NCI-H2107 treated with DMSO at 0.1 percent for 48 hours (cell line): ENCODE measurements at regions not wholly inside any gene's neighbourhood (a gene's known extent, or its start where the extent isn't known, plus 50 kb on each side); places are given as distances from the start of the nearest gene placed in this dataset.

Experiments
- DNase-seq: peaks from one replicate; lab custom pipeline; 2025; ENCODE audit not compliant: unreplicated experiment; lab: John Stamatoyannopoulos, UW

- no peak for DNase-seq
Measured at GRCh38 chr10:36147529-36147928, 505.4 kb upstream of the FZD8 start.

DNA sequence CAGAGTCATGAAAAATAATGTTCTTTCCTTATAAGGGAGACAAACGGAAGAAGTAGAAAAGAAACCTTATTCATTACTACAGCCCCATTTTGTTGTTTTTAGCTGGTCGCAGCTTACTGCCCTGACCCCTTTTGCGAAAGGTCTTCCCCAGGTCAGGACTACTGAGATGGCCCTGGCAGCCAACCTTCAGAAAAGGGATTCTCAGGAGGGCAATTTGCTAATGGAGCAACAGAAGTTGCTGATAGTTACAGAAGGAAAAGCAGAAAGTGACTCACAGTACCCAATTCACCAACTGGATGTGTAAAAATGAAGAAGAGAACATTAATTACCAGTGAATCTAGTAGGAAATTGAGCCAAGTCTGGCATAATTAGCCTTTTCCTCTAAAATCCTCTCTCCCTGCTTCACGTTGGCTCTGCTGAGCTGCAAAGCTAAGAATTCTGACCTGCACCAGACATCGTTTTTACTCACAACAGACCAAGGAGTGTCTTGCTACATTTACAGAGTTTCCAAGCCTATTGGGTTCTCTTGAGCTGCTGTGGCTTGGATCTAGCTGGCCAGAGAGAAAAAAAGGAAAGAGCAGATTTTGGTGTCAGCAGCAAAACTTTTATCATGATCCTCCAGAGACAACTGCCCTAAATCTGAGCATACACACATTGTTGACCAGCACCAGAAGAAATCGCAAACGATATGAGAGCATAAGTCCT lies 499.9 kb upstream of the FZD8 start:
- no peak for DNase-seq

DNA sequence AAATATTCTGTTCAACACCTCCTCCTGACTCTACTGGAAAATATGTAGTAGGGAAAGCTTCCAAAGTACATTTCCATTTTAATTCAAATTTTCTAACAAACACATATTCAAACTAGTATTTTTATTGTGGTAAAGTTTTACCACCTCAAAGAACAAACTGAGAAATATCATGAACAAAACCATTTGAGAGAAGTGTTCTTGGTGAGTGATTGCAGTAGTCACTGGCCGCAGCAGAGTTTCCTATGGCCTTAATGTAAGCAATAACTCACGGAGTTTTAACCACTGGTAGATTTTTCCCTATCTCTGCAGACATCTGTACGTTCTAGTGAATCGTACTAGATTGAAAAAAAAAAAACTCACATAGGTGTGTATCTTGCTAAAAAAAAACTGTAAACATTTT lies 487.0 kb upstream of the FZD8 start:
- no peak for DNase-seq

DNA sequence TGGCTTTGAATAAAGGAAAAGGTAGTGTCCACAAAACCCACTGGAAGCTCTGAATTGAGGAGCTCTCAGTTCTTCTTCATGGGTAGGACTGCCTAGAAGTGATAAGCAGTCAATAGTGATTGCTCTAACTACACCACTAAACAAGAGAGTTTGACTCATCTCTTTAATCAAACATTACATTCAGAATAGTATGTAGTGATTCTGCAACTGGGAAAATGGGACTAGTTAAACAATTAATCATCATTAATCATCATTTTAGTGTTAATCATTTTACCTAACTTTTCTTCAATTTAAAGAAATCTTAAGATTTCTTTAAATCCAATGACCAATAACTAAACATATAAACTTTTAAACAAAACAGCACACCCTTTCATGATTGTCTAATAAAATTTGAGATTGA lies 484.0 kb upstream of the FZD8 start:
- no peak for DNase-seq

- DNase-seq, result no peak
Measured at GRCh38 chr10:36119455-36119854, 477.4 kb upstream of the FZD8 start.

DNA sequence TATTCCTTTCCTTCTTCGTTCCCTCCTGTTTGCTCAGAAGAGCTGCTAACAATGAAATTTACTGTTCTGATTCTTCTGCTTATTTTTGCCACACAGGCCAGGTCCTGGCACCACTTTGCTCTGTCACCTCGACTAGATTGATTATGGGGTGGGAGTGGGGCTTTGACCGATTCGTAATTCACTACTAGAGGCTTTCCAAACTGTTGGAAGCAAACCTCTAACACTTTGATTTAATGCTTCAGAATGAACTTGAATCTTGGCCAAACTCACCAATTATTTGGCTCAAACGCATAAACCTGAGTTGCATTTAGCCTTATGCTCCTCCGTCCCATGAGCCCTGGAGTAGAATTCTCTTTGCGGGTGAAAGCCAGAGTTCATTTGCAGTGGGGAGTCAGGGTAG lies 476.2 kb upstream of the FZD8 start:
- DNase-seq, result no peak

GRCh38 chr10:36117890-36118289 lies 475.8 kb upstream of the FZD8 start:
- DNase-seq, result no peak

DNA sequence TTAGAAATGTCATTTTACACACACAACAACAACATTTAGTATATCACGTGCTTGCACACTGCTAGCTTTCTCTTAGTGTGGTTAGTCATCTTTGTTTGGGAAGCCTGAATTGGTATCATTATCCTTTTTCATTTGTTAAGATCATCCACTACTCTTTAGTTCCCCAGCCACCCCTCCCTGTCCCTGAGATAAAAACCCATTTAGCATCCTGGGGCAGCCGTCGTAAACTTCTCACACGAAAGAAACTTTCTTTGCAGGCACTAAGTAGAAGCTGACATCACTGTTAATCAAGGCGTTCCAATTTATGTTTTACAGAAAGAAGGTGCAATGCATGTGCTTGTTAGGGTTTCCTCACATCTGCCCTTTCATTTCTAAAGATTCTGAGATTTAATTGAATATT lies 475.1 kb upstream of the FZD8 start:
- no peak for DNase-seq

- no peak for DNase-seq
Measured at GRCh38 chr10:36116731-36117130, 474.6 kb upstream of the FZD8 start.

DNA sequence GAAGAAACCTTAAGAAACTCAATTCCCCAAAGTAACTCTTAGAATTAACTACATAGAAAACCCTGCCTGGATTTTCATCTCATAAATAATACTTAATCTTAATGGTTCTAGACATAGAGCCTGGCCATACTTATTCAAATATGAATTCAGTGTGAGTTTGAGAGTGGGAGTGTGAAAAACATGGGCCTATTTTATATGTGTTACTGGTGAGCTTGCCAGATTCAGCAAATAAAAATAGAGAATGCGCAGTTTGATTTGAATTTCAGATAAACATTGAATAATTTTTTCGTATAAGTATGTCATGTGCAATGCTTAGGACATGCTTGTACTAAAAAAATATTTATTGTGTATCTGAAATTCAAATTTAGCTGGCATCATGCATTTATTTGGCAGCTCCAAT lies 473.9 kb upstream of the FZD8 start:
- DNase-seq, result no peak

DNA sequence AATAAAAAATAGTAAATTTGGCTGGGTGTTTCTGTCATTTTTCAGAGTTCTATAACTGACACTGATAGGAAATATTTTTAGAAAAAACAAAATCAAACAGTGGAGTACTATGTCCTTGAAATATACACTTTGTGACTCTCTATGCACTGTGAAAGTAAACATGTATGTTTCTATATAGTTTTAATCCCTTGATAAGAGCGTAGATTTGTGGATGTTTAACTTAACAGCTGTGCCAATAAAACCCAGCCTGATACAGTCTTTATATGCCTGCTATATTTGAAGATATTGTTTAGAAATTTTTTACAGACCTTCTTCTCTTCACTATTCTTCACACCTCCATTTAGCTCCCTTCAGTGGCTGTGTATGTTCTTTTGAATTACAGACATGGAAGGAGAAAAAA lies 473.3 kb upstream of the FZD8 start:
- no peak for DNase-seq

GRCh38 chr10:36114913-36115312 lies 472.8 kb upstream of the FZD8 start:
- no peak for DNase-seq

GRCh38 chr10:36114141-36114540 lies 472.0 kb upstream of the FZD8 start:
- DNase-seq, result no peak

- DNase-seq, result no peak
Measured at GRCh38 chr10:36111676-36112075, 469.6 kb upstream of the FZD8 start.

DNA sequence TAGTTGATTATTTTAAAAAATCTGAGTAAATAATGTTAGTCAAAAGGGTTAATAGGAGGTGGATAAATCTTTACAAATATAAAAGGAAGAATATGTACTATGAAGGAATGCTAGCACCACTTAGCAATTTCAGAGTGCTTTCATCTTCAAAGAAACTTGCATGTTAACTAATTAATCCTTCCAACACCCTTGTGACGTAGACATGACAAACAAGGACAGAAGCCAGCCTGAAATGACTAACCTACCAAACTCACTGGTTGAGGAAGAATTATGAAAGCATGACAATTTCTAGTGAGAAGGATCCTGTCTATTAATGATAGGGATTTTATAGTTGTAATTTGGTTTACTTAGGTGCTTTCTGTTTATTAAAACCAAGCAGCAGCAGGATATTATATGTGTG lies 468.0 kb upstream of the FZD8 start:
- DNase-seq, result no peak

- DNase-seq, result no peak
Measured at GRCh38 chr10:36109399-36110023, 467.4 kb upstream of the FZD8 start.

- DNase-seq, result no peak
Measured at GRCh38 chr10:36097696-36098095, 455.6 kb upstream of the FZD8 start.

GRCh38 chr10:36096576-36096975 lies 454.5 kb upstream of the FZD8 start:
- DNase-seq, result no peak

- peak; percentile 25 for DNase-seq
Measured at GRCh38 chr10:36094096-36094495, 452.0 kb upstream of the FZD8 start.

DNA sequence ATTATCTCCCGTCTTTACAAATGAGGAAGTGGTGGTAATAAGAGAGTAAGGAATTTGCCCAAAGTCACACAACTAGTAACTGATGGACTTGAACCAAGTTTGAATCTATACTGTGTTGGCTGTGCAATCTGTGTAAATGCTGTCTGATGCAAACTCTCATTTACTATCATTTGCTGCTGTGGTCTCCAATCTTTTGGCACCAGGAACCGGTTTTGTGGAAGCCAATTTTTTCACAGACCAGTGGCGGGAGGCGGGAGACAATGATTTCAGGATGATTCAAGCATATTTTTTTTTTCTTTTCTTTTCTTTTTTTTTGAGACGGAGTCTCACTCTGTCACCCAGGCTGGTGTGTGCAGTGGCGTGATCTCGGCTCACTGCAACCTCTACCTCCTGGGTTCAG lies 450.0 kb upstream of the FZD8 start:
- DNase-seq, result no peak

DNA sequence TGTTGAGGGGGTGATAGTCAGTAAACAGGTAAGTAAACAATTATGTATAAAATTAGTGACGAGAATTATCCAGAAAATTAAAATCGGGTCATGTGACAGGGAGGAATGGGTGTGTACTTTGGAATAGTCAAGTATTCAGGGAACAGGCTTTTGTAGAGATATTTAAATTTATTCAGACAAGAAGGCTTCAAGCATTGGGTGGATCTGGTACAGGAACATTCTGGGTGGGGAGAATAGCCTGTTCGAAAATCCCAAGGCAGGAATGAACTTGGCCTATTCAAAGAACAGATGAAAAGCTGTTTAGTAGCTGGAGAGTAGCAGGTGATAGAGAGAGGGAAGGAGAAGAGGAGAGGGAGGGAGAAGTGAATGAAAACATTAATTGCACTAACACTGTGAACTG lies 448.9 kb upstream of the FZD8 start:
- peak; percentile 27 for DNase-seq

DNA sequence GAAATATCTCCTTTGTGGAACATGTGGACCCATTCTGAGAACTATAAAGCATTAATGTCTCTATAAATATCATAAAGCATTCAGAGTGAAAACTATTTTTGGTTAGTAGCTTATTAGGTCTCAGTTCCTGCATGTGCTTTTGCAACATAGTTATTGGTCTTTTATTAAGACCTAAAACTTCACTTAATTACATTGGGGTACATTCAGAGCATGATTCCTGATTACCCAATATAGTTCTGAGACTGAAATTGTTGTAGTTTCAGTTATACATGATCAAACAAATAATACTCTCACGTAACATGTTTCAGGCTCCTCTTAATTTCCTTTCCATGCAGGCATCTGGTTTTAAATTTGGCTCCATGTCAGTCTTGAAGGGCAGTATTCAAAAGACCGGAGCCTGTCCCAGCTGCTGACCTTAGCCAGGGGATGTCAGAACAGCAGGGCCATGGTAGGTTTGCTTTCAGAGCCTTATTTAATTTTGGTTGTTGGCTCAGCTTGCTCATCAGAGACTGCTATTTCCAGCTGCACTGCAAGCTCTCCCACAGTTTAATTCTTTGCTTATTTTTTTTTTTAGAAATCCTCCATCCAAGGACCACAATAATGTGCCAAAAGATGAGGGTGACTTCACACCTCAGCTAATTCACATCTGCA lies 447.8 kb upstream of the FZD8 start:
- no peak for DNase-seq
